ENCODE measurements at regions not wholly inside any gene's neighbourhood (a gene's known extent, or its start where the extent isn't known, plus 50 kb on each side); places are given as distances from the start of the nearest gene placed in this dataset.
"Not testable (repeated sequence)": the region's sequence is repeated elsewhere in the genome, so short reads cannot be mapped to it uniquely, and the experiment has no call there.

DNA sequence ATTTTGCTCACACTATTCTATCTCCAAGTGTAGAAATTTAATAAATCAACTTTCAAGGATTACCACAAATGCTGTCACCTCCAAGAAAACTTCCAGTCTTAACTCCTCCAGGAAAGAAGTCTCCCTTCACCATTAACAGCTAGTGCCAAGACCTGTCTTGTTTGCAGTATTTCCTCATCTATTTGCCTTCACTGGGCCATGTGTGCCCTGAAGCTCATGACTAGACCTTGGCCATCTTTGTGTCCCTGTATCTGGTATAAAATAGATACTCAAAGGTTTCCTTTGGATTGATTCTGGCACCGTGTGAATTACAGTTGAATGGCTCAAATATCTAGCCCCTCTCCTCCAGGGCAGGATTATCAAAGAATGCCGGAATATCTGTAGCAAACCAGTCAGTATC lies 346.7 kb upstream of the KLF4 start:
- TF ChIP-seq GATA1 (IDR thresholded peaks at IDR 0.05; ENCODE audit: low read depth, low read length): no peak
- TF ChIP-seq POLR2A (IDR thresholded peaks at IDR 0.05; ENCODE audit: low read length): no peak
- DNase-seq: no peak

DNA sequence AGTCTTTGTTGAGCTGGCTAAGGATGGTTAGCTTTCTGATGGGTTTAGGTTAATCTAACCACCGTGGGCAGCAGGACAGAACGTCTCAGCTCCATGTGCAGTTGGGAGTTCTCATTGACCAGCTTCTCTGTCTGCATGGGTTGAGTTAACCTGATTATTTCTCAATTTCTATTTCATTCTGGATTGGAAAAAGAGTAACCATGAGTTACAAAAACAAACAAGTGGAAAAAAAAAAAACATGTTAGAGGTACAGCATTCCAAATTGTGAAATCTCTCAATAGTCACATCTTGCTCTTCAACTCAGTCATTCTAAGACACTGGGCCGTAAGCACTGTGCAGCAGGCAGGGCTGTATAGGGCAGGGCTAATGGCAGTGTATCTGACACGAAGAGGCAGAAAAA lies 343.7 kb upstream of the KLF4 start:
- DNase-seq: no peak
- TF ChIP-seq POLR2A (IDR thresholded peaks at IDR 0.05; ENCODE audit: low read length) (no peak), GATA1 (IDR thresholded peaks at IDR 0.05; ENCODE audit: low read depth, low read length) (no peak)

DNA sequence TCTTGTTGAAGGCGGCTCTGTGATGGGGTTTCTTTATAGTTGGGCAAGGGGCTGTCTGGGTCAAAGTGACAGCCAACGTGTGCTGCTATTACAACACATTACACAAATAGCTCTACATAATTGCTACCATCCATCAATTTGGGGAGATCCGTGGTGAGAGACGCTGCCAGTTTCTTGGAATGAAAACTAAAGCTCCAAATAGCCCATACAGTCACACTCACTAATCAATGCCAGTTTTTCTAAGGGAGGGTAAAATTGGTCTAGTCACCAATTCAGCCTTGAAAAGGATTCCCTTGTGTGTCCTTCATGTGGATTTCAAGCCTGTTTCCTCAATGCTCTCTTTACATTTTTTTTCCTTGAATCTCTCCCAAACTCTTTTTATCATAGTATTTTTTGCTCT lies 343.3 kb upstream of the KLF4 start:
- no peak for DNase-seq
- TF ChIP-seq GATA1 (IDR thresholded peaks at IDR 0.05; ENCODE audit: low read depth, low read length) (no peak), POLR2A (IDR thresholded peaks at IDR 0.05; ENCODE audit: low read length) (no peak)

- TF ChIP-seq GATA1 (IDR thresholded peaks at IDR 0.05; ENCODE audit: low read depth, low read length) (no peak), POLR2A (IDR thresholded peaks at IDR 0.05; ENCODE audit: low read length) (no peak)
These were observed 340.9 kb upstream of the KLF4 start for GRCh38 chr9:107830479-107830878.

DNA sequence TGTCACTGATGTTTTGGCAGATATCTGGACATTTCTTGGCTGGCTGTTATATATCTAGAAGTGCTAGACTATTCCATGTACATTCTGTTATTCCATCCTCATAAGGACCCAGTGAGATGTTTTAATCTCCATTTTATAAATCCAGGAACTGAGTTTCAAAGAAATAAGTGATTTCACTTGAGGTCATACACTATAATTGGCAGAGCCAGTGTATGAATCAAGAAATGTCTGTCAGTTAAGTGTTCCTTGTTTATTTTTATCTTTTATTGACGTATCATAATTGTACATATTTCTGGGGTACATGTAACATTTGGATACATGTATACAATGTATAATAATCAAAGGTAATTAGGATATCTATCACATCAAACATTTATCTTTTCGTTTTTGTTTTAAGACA lies 338.3 kb upstream of the KLF4 start:
- TF ChIP-seq GATA1 (IDR thresholded peaks at IDR 0.05; ENCODE audit: low read depth, low read length): no peak
- TF ChIP-seq POLR2A (IDR thresholded peaks at IDR 0.05; ENCODE audit: low read length): no peak
- no peak for DNase-seq

More at GRCh38 chr9:107830479-107830878, 340.9 kb upstream of the KLF4 start:
- DNase-seq: no peak

DNA sequence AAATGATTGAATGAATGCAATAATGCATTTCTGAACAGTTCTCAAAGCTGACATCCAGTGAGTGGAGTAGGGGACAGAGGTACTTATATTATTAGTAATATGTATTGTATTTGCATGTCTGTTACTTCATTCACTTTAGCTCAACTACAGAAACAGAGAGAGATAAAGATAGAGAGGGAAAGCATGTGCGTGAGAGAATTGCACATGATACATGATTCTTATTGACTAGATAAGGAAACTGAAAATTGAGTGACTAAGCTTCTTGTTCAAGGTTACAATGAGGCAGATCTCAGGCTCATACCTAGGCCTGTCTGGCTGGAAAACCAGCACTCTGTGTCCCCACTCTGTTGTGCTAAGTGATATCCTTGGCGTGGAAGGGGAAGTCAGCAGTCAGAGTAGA lies 337.7 kb upstream of the KLF4 start:
- TF ChIP-seq GATA1 (IDR thresholded peaks at IDR 0.05; ENCODE audit: low read depth, low read length) (no peak), POLR2A (IDR thresholded peaks at IDR 0.05; ENCODE audit: low read length) (no peak)
- peak in 1 of 2 experiments; percentile 7 for DNase-seq

- not testable (repeated sequence) for DNase-seq
These were observed 337.1 kb upstream of the KLF4 start for GRCh38 chr9:107826688-107826983.

DNA sequence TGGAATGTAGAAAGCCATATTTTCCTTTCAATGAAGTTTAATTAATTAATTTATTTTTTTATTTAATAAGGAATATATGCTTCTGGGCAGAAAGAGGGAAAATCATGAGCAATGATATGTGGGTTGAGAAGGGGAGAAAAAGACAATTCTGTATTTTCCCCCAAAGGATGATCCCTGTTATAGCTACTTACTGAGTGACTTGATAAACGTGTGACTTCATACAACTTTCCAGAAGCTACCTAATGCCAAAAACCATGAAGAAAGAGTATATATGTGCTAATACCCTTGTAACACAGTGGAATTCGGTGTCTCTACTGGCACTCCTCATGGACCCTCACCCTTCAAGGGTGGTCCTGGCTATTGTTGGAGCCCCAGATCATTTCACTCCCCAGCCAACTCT lies 335.0 kb upstream of the KLF4 start:
- no peak for DNase-seq
- TF ChIP-seq GATA1 (IDR thresholded peaks at IDR 0.05; ENCODE audit: low read depth, low read length) (no peak), POLR2A (IDR thresholded peaks at IDR 0.05; ENCODE audit: low read length) (no peak)

GRCh38 chr9:107819772-107820565 lies 330.4 kb upstream of the KLF4 start:
- TF ChIP-seq GATA1 (IDR thresholded peaks at IDR 0.05; ENCODE audit: low read depth, low read length) (no peak), POLR2A (IDR thresholded peaks at IDR 0.05; ENCODE audit: low read length) (no peak)
- no peak for DNase-seq

GRCh38 chr9:107818503-107818829 lies 328.9 kb upstream of the KLF4 start:
- DNase-seq: peak in 1 of 2 experiments; percentile 2

DNA sequence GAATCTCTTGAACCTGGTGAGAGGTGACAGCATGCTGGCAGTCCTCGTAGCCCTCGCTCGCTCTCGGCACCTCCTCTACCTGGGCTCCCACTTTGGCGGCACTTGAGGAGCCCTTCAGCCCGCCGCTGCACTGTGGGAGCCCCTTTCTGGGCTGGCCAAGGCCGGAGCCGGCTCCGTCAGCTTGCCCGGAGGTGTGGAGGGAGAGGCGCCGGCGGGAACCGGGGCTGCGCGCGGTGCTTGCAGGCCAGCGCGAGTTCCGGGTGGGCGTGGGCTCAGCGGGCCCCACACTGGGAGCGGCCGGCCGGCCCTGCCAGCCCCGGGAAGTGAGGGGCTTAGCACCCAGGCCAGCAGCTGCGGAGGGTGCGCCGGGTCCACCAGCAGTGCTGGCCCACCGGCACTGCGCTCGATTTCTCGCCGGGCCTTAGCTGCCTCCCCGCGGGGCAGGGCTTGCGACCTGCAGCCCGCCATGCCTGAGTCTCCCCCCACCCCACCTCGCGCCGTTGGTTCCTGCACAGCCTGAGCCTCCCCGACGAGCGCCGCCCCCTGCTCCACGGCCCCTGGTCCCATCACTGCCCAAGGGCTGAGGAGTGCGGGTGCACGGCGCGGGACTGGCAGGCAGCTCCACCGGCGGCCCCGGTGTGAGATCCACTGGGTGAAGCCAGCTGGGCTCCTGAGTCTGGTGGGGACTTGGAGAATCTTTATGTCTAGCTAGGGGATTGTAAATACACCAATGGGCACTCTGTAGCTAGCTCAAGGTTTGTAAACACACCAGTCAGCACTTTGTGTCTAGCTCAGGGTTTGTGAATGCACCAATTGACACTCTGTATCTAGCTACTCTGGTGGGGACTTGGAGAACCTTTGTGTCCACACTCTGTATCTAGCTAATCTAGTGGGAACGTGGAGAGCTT lies 328.3 kb upstream of the KLF4 start:
- DNase-seq: not testable (repeated sequence)

DNA sequence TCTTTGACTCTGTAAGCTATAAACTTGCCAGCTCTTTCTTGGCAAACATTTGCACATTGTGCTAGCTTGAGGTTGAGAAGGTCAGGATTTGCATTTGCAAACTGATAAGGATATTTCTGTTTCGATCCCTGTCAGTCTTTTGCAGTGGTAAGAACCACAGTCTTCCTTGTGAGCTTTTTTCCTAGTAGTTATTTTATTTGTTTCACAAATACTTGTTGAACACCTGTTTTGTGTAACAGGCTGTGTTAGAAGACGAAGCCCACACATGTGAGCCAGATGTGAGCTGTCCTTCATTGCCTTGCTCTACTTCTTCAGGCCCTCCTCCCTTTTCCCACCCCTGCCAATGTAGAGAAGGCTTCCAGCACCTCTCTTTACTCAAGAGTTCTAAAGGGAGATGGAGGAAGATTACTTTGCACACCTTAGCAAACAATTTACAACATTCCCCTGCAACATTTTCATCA lies 327.0 kb upstream of the KLF4 start:
- DNase-seq: no peak
- TF ChIP-seq GATA1 (IDR thresholded peaks at IDR 0.05; ENCODE audit: low read depth, low read length) (no peak), POLR2A (IDR thresholded peaks at IDR 0.05; ENCODE audit: low read length) (no peak)

- TF ChIP-seq POLR2A (IDR thresholded peaks at IDR 0.05; ENCODE audit: low read length): no peak
- no peak for TF ChIP-seq GATA1 (IDR thresholded peaks at IDR 0.05; ENCODE audit: low read depth, low read length)
- no peak for DNase-seq
These were observed 326.4 kb upstream of the KLF4 start for GRCh38 chr9:107815782-107816560.

DNA sequence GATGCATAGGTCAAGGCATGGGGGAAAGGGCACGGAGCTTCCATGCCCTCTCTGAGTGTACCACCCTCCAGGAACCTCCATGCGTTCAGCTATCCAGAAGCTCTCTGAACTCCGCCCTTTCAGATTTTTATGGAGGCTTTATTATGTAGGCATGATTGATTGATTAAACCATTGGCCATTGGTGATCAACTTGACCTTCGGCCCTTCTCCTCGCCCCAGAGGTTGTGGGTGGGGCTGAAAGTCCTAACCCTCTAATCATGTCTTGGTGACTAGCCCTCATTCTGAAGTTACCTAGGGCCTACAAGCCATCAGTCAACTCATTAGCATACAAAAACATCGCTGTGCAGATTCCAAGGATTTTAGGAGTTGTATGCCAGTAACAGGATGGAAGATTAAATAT lies 323.7 kb upstream of the KLF4 start:
- TF ChIP-seq GATA1 (IDR thresholded peaks at IDR 0.05; ENCODE audit: low read depth, low read length): no peak
- no peak for TF ChIP-seq POLR2A (IDR thresholded peaks at IDR 0.05; ENCODE audit: low read length)
- DNase-seq: no peak

All from erythroblast (primary cell).